Fibroblast of lung (primary cell): ENCODE measurements at regions not wholly inside any gene's neighbourhood (a gene's known extent, or its start where the extent isn't known, plus 50 kb on each side); places are given as distances from the start of the nearest gene placed in this dataset.

Source experiments
- CTCF ChIP-seq, 2 donors: IDR thresholded peaks in 1 of 2; conservative IDR thresholded peaks in 1 of 2; 1 replicate in 1 of 2; 2 replicates in 1 of 2; pipeline ENCODE4 v1.5.1; 2011 to 2012; ENCODE audit warnings: low read length in 2 of 2, control low read depth in 1 of 2, inconsistent platforms in 1 of 2, low read depth in 1 of 2, mild to moderate bottlenecking in 1 of 2
- EZH2 ChIP-seq: IDR thresholded peaks from 2 replicates; pipeline ENCODE4 v1.5.1; 2012; ENCODE audit warnings: low read length, control low read depth, mild to moderate bottlenecking; ENCODE audit errors: missing control alignments

- no peak for TF ChIP-seq CTCF (conservative IDR thresholded peaks at IDR 0.05 in 1 of 2, IDR thresholded peaks at IDR 0.05 in 1 of 2; ENCODE audit: low read depth in 1 of 2, low read length in 2 of 2)
- no peak for TF ChIP-seq EZH2
These were observed 140.4 kb upstream of the MAGI2 start for GRCh38 chr7:79593866-79594301.
